ENCODE measurements at regions not wholly inside any gene's neighbourhood (a gene's known extent, or its start where the extent isn't known, plus 50 kb on each side); places are given as distances from the start of the nearest gene placed in this dataset.

- H3K4me3 Mint-ChIP-seq, result no peak overlapping the region
- peak overlapping the region; percentile 0 for H3K27ac Mint-ChIP-seq
- H3K36me3 Mint-ChIP-seq, result peaks cover 2% of the 10 kb centered on the region
- no peak for TF ChIP-seq CTCF (IDR thresholded peaks at IDR 0.05; ENCODE audit: unreplicated experiment)
- H3K4me1 Mint-ChIP-seq, result peaks cover 25% of the 10 kb centered on the region
- no peak for DNase-seq (ENCODE audit: low spot score in 2 of 2, unreplicated experiment in 2 of 2)
- H3K9me3 Mint-ChIP-seq, result peaks cover 13% of the 10 kb centered on the region
- H3K27me3 Mint-ChIP-seq (ENCODE audit: low read depth), result no peaks in the 10 kb centered on the region
Measured at GRCh38 chr13:106883976-106884375, 316.0 kb upstream of the ARGLU1 start.

GRCh38 chr13:106882246-106882645 lies 314.3 kb upstream of the ARGLU1 start:
- DNase-seq (ENCODE audit: low spot score in 2 of 2, unreplicated experiment in 2 of 2), result no peak
- Mint-ChIP-seq H3K27me3 (ENCODE audit: low read depth) (no peaks in the 10 kb centered on the region), H3K4me3 (no peak overlapping the region), H3K9me3 (peaks cover 4% of the 10 kb centered on the region), H3K27ac (no peak overlapping the region), H3K4me1 (peaks cover 25% of the 10 kb centered on the region), H3K36me3 (no peaks in the 10 kb centered on the region)
- no peak for TF ChIP-seq CTCF (IDR thresholded peaks at IDR 0.05; ENCODE audit: unreplicated experiment)

- DNase-seq (ENCODE audit: low spot score in 2 of 2, unreplicated experiment in 2 of 2), result no peak
- Mint-ChIP-seq H3K27me3 (ENCODE audit: low read depth) (no peaks in the 10 kb centered on the region), H3K4me1 (peaks cover 27% of the 10 kb centered on the region), H3K9me3 (peaks cover 4% of the 10 kb centered on the region), H3K27ac (no peak overlapping the region), H3K4me3 (no peak overlapping the region), H3K36me3 (no peaks in the 10 kb centered on the region)
- TF ChIP-seq CTCF (IDR thresholded peaks at IDR 0.05; ENCODE audit: unreplicated experiment), result no peak
Measured at GRCh38 chr13:106879806-106880205, 311.9 kb upstream of the ARGLU1 start.

- no peaks in the 10 kb centered on the region for H3K36me3 Mint-ChIP-seq
- no peak for TF ChIP-seq CTCF (IDR thresholded peaks at IDR 0.05; ENCODE audit: unreplicated experiment)
- H3K9me3 Mint-ChIP-seq, result no peaks in the 10 kb centered on the region
- no peaks in the 10 kb centered on the region for H3K27me3 Mint-ChIP-seq (ENCODE audit: low read depth)
- no peak overlapping the region for H3K27ac Mint-ChIP-seq
- no peak overlapping the region for H3K4me3 Mint-ChIP-seq
- H3K4me1 Mint-ChIP-seq, result peaks cover 14% of the 10 kb centered on the region
- DNase-seq (ENCODE audit: low spot score in 2 of 2, unreplicated experiment in 2 of 2), result no peak
Measured at GRCh38 chr13:106874323-106874722, 306.4 kb upstream of the ARGLU1 start.

- H3K36me3 Mint-ChIP-seq, result no peaks in the 10 kb centered on the region
- TF ChIP-seq CTCF (IDR thresholded peaks at IDR 0.05; ENCODE audit: unreplicated experiment), result no peak
- no peaks in the 10 kb centered on the region for H3K27me3 Mint-ChIP-seq (ENCODE audit: low read depth)
- H3K4me1 Mint-ChIP-seq, result peaks cover 14% of the 10 kb centered on the region
- H3K27ac Mint-ChIP-seq, result no peak overlapping the region
- H3K9me3 Mint-ChIP-seq, result no peaks in the 10 kb centered on the region
- no peak for DNase-seq (ENCODE audit: low spot score in 2 of 2, unreplicated experiment in 2 of 2)
- H3K4me3 Mint-ChIP-seq, result no peak overlapping the region
Measured at GRCh38 chr13:106873810-106874209, 305.9 kb upstream of the ARGLU1 start.

- H3K9me3 Mint-ChIP-seq, result peaks cover 4% of the 10 kb centered on the region
Measured at GRCh38 chr13:106867249-106867648, 299.3 kb upstream of the ARGLU1 start.

More at GRCh38 chr13:106867249-106867648, 299.3 kb upstream of the ARGLU1 start:
- Mint-ChIP-seq H3K27me3 (ENCODE audit: low read depth) (no peaks in the 10 kb centered on the region), H3K4me3 (peak overlapping the region; percentile 18), H3K36me3 (no peaks in the 10 kb centered on the region), H3K4me1 (peaks cover 27% of the 10 kb centered on the region), H3K27ac (peak overlapping the region; percentile 83)
- no peak for TF ChIP-seq CTCF (IDR thresholded peaks at IDR 0.05; ENCODE audit: unreplicated experiment)
- DNase-seq (ENCODE audit: low spot score in 2 of 2, unreplicated experiment in 2 of 2), result no peak
